ENCODE measurements at regions not wholly inside any gene's neighbourhood (a gene's known extent, or its start where the extent isn't known, plus 50 kb on each side); places are given as distances from the start of the nearest gene placed in this dataset.
"Not testable (repeated sequence)": the region's sequence is repeated elsewhere in the genome, so short reads cannot be mapped to it uniquely, and the experiment has no call there.

- TF ChIP-seq, protein P1, sequence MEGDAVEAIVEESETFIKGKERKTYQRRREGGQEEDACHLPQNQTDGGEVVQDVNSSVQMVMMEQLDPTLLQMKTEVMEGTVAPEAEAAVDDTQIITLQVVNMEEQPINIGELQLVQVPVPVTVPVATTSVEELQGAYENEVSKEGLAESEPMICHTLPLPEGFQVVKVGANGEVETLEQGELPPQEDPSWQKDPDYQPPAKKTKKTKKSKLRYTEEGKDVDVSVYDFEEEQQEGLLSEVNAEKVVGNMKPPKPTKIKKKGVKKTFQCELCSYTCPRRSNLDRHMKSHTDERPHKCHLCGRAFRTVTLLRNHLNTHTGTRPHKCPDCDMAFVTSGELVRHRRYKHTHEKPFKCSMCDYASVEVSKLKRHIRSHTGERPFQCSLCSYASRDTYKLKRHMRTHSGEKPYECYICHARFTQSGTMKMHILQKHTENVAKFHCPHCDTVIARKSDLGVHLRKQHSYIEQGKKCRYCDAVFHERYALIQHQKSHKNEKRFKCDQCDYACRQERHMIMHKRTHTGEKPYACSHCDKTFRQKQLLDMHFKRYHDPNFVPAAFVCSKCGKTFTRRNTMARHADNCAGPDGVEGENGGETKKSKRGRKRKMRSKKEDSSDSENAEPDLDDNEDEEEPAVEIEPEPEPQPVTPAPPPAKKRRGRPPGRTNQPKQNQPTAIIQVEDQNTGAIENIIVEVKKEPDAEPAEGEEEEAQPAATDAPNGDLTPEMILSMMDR (IDR thresholded peaks at IDR 0.05) = no peak
- no peak for TF ChIP-seq EZH2 (IDR thresholded peaks at IDR 0.05; ENCODE audit: borderline replicate concordance, insufficient read depth, low read depth, low read length, poor library complexity, severe bottlenecking)
- Histone ChIP-seq H3K27me3 (replicated peaks in 1 of 4; ENCODE audit: control extremely low read depth in 1 of 4, control insufficient read depth in 3 of 4, insufficient read depth in 4 of 4, low read length in 3 of 4) (no peaks in the 10 kb centered on the region), H3K27ac (ENCODE audit: low read length in 2 of 2) (no peak overlapping the region), H4K20me1 (ENCODE audit: control insufficient read depth, insufficient read depth, low read length, poor library complexity, severe bottlenecking) (no peaks in the 10 kb centered on the region), H3K4me3 (ENCODE audit: control extremely low read depth in 1 of 5, extremely low read depth in 1 of 5, insufficient read depth in 1 of 5, low read depth in 2 of 5, low read length in 4 of 5) (no peak overlapping the region), H3K4me2 (replicated peaks; ENCODE audit: low read depth, low read length, poor library complexity, severe bottlenecking) (no peak overlapping the region), H3K4me1 (ENCODE audit: control insufficient read depth in 2 of 2, insufficient read depth in 2 of 2, low read length in 2 of 2) (no peaks in the 10 kb centered on the region), H3K9me3 (ENCODE audit: control extremely low read depth in 1 of 3, control insufficient read depth in 2 of 3, insufficient read depth in 1 of 3, low read length in 2 of 3) (no peaks in the 10 kb centered on the region), H3K36me3 (replicated peaks in 1 of 2; ENCODE audit: control extremely low read depth in 1 of 2, control insufficient read depth in 1 of 2, extremely low read depth in 1 of 2, insufficient read depth in 2 of 2, low read length in 1 of 2) (no peaks in the 10 kb centered on the region), H2AFZ (ENCODE audit: insufficient read depth, low read depth, low read length, poor library complexity, severe bottlenecking) (no peak overlapping the region), H3K79me2 (ENCODE audit: control insufficient read depth, insufficient read depth, low read length) (no peaks in the 10 kb centered on the region), H3K9ac (ENCODE audit: low read length) (no peak overlapping the region)
- H3K4me3 Mint-ChIP-seq = no peak overlapping the region
- no peak overlapping the region for H3K27ac Mint-ChIP-seq
- no peak for ATAC-seq (ENCODE audit: low read depth)
- H3K4me1 Mint-ChIP-seq = no peaks in the 10 kb centered on the region
- POLR2A ChIA-PET = no interaction called here
- CTCF ChIA-PET = no interaction called here
- H3K27me3 Mint-ChIP-seq = no peaks in the 10 kb centered on the region
- DNase-seq = no peak
- H3K9me3 Mint-ChIP-seq (ENCODE audit: insufficient read depth) = no peaks in the 10 kb centered on the region
- intact Hi-C loops (cut with micrococcal nuclease) = no loop called here
These were observed 102.3 kb upstream of the GRIN3A start for GRCh38 chr9:101840694-101841188.

- not testable (repeated sequence) for H3K9ac ChIP-seq (ENCODE audit: low read length); ATAC-seq (ENCODE audit: low read depth)
These were observed 100.5 kb upstream of the GRIN3A start for GRCh38 chr9:101838988-101839387.

More at GRCh38 chr9:101838988-101839387, 100.5 kb upstream of the GRIN3A start:
- H3K9me3 ChIP-seq (ENCODE audit: control extremely low read depth in 1 of 3, control insufficient read depth in 2 of 3, insufficient read depth in 1 of 3, low read length in 2 of 3); H3K4me3 ChIP-seq (ENCODE audit: control extremely low read depth in 1 of 5, extremely low read depth in 1 of 5, insufficient read depth in 1 of 5, low read depth in 2 of 5, low read length in 4 of 5); intact Hi-C loops (cut with micrococcal nuclease); POLR2A ChIA-PET; DNase-seq; H3K9me3 Mint-ChIP-seq (ENCODE audit: insufficient read depth); CTCF ChIA-PET; H3K36me3 ChIP-seq (replicated peaks in 1 of 2; ENCODE audit: control extremely low read depth in 1 of 2, control insufficient read depth in 1 of 2, extremely low read depth in 1 of 2, insufficient read depth in 2 of 2, low read length in 1 of 2); H3K27ac ChIP-seq (ENCODE audit: low read length in 2 of 2); H3K27me3 ChIP-seq (replicated peaks in 1 of 4; ENCODE audit: control extremely low read depth in 1 of 4, control insufficient read depth in 3 of 4, insufficient read depth in 4 of 4, low read length in 3 of 4); H3K27ac Mint-ChIP-seq; H3K4me2 ChIP-seq (replicated peaks; ENCODE audit: low read depth, low read length, poor library complexity, severe bottlenecking); H3K4me1 Mint-ChIP-seq; H3K27me3 Mint-ChIP-seq; H4K20me1 ChIP-seq (ENCODE audit: control insufficient read depth, insufficient read depth, low read length, poor library complexity, severe bottlenecking); H3K4me1 ChIP-seq (ENCODE audit: control insufficient read depth in 2 of 2, insufficient read depth in 2 of 2, low read length in 2 of 2); H3K79me2 ChIP-seq (ENCODE audit: control insufficient read depth, insufficient read depth, low read length); H2AFZ ChIP-seq (ENCODE audit: insufficient read depth, low read depth, low read length, poor library complexity, severe bottlenecking); H3K4me3 Mint-ChIP-seq: not testable (repeated sequence)
- 100% methylated on average over 1 of the region's 4 CpGs for WGBS (ENCODE audit: insufficient coverage)

All from B cell (primary cell).